Upper lobe of left lung (tissue), 4 donors: ENCODE measurements at regions not wholly inside any gene's neighbourhood (a gene's known extent, or its start where the extent isn't known, plus 50 kb on each side); places are given as distances from the start of the nearest gene placed in this dataset.

ENCODE experiments used
- EP300 ChIP-seq, 4 donors: sonication (generic); formaldehyde crosslinking; IDR thresholded peaks; one replicate each; pipeline ENCODE4 v1.5.1; 2017; ENCODE audit warnings: antibody characterized with exemption in 4 of 4, control low read depth in 2 of 4
- POLR2A ChIP-seq, 4 donors: fragments of 450-650 bp; IDR thresholded peaks; one replicate each; pipeline ENCODE4 v1.5.1; 2016 to 2017; ENCODE audit warnings: antibody characterized with exemption in 4 of 4, mild to moderate bottlenecking in 2 of 4
- POLR2AphosphoS5 ChIP-seq, 2 donors: sonication (generic); formaldehyde crosslinking; IDR thresholded peaks; one replicate each; pipeline ENCODE4 v1.5.1; 2017; ENCODE audit warnings: antibody characterized with exemption in 2 of 2

DNA sequence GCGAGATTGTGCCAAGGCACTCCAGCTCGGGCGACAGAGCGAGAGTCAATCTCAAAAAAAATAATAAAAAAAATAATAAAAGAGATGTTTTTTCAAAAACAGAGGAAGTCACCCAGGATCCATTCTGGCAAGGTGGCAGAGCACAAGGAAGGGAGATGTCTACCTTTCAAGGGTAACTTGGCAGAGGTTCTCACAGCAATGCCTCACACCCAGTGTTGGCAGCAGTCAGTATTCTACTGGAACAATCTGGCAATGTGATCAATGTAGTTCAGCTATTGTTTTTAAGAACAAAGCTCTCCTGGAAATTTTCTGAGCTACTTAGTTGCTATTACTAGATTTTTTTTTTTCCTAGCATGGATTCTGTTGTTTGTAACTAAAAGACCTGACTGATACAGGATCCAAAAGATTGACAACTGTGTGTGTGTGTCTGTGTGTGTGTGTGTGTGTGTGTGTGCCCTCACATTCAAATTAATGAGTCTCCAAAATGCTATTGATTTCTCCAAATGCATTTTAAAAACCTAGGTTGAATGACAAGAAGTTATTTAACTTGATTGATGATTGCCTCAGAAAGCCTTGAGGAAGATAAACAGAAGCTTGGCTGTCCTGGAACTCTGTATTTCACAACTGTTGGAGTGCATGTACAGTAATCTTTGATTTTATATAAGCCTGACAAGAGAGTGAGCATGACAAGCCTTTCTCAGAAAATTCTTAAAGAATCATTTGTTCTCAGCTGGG is 114.1 kb upstream of the RREB1 start:
- no peak for TF ChIP-seq EP300 (IDR thresholded peaks at IDR 0.05)
- TF ChIP-seq POLR2A (IDR thresholded peaks at IDR 0.05): no peak
- TF ChIP-seq POLR2AphosphoS5 (IDR thresholded peaks at IDR 0.05): no peak
